Large intestine (tissue), 3 donors: ENCODE measurements at regions not wholly inside any gene's neighbourhood (a gene's known extent, or its start where the extent isn't known, plus 50 kb on each side); places are given as distances from the start of the nearest gene placed in this dataset.

Experiments used
- DNase-seq, 2 donors: peaks; one replicate each; pipeline versions ENCODE4 v3.0.0 to v3.0.0-alpha.2; 2013
- H3K27ac ChIP-seq: one replicate; pipeline ENCODE4 v1.5.1; 2013; ENCODE audit warnings: low read length
- H3K27me3 ChIP-seq: 2 replicates; pipeline ENCODE4 v1.6.1; 2013; ENCODE audit warnings: low read length; ENCODE audit not compliant: control insufficient read depth, insufficient read depth
- H3K36me3 ChIP-seq: 2 replicates; pipeline ENCODE4 v1.6.1; 2013; ENCODE audit warnings: low read length; ENCODE audit not compliant: control insufficient read depth, insufficient read depth
- H3K4me1 ChIP-seq: one replicate; pipeline ENCODE4 v1.6.1; 2013; ENCODE audit warnings: low read length; ENCODE audit not compliant: control insufficient read depth, insufficient read depth
- H3K4me3 ChIP-seq: one replicate; pipeline ENCODE4 v1.5.1; 2013; ENCODE audit warnings: low read length
- H3K9me3 ChIP-seq: one replicate; pipeline ENCODE4 v1.6.1; 2013; ENCODE audit warnings: mild to moderate bottlenecking, low read depth, low read length, moderate library complexity; ENCODE audit not compliant: control insufficient read depth
- WGBS: methylation state at CpG from one replicate; pipeline ENCODE4 v1.1.5; 2013; ENCODE audit warnings: low lambda C conversion rate; ENCODE audit not compliant: insufficient coverage; 5-methylcytosine and 5-hydroxymethylcytosine counted together

DNA sequence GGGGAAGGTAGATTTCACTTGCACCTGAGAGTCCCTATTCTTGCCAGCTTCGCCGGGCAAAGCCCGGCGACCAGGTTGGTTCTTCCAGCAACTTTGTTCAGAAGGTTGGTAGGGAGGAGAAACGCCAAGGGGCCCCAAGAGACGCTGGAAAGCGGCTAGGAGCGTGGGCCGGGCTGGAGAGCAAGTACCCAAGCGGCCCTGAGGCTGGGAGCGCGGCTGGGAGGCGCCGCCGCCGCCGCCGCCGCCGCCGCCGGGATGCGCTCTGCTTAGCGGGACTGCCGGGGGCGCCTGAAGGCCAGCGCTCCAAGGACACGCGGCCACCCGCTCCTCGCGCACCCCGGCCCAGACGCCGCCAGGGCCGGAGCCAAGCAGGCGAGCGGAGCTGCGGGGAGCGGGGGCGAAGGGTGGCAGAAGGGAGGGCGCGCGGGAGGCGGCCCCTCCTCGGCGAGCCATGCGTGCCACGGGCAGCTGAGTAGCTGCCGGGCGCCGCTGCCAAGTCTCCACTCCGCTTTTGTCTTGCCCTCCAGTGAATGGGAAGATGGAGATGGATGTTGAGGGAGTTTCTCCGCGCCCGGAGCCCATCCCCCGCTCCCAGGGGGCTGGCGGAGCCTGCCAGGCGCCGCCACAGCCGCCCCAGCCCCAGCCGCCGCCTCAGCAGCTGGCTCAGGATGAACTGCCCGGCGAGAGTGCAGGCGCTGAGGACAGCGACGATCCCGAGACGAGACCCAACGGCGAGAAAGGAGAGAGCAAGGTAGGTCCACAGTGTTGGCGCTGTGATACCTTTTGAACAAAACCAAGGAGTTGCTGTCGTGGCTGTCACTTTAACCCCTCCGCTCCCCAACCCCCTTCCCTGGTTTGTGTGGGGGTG is 227.4 kb upstream of the AZI2 start:
- peak overlapping the region; percentile 44 for H3K4me3 ChIP-seq
- no peaks in the 10 kb centered on the region for H3K9me3 ChIP-seq
- H3K4me1 ChIP-seq, result no peaks in the 10 kb centered on the region
- peak in 1 of 2 donors; percentile 29 for DNase-seq
- H3K27me3 ChIP-seq, result peaks cover 42% of the 10 kb centered on the region
- no peak overlapping the region for H3K27ac ChIP-seq
- H3K36me3 ChIP-seq, result no peaks in the 10 kb centered on the region
- no CpG with 5 or more reads among the region's 75 CpGs for WGBS

GRCh38 chr3:28576614-28577200 is 228.1 kb upstream of the AZI2 start:
- WGBS, result no CpG with 5 or more reads among the region's 8 CpGs

DNA sequence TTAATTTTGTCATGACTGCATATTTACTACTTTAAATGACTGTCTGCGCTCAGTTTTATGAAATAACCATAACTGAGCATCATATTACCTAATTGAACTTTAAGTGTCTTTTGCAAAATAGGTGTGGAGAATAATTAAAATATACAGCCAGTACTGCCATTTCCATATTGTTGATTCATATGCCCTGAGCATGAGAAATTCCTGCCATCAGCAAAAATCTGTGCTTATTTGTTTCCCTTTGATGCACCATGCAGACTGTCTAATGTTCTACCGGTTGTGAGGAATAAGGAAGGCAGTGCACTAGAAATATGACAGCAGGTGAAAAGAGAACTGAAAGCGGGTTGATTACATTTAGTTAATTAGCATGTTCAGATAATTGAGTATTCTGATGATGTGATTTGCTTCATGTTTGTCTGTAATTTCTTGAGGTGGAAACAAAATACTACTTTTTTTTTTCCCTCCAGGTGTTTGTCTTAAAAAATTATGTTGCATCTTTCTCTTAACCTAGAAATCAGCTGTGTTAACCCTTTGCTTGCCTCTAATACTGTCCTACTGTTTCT is 229.4 kb upstream of the AZI2 start:
- Histone ChIP-seq H3K27me3 (peaks cover 41% of the 10 kb centered on the region), H3K4me1 (no peaks in the 10 kb centered on the region), H3K27ac (no peak overlapping the region), H3K9me3 (no peaks in the 10 kb centered on the region), H3K4me3 (no peak overlapping the region), H3K36me3 (no peaks in the 10 kb centered on the region)
- no peak for DNase-seq
- 82% methylated on average over 3 of the region's 3 CpGs for WGBS

More at GRCh38 chr3:28576614-28577200, 228.1 kb upstream of the AZI2 start:
- DNase-seq, result no peak
- Histone ChIP-seq H3K4me3 (peak overlapping the region; percentile 7), H3K27me3 (peaks cover 42% of the 10 kb centered on the region), H3K36me3 (no peaks in the 10 kb centered on the region), H3K27ac (no peak overlapping the region), H3K4me1 (no peaks in the 10 kb centered on the region), H3K9me3 (no peaks in the 10 kb centered on the region)

GRCh38 chr3:28586325-28586724 is 237.7 kb upstream of the AZI2 start:
- Histone ChIP-seq H3K27me3 (no peaks in the 10 kb centered on the region), H3K4me3 (no peak overlapping the region), H3K36me3 (no peaks in the 10 kb centered on the region), H3K27ac (no peak overlapping the region), H3K9me3 (no peaks in the 10 kb centered on the region), H3K4me1 (no peaks in the 10 kb centered on the region)
- DNase-seq, result no peak

DNA sequence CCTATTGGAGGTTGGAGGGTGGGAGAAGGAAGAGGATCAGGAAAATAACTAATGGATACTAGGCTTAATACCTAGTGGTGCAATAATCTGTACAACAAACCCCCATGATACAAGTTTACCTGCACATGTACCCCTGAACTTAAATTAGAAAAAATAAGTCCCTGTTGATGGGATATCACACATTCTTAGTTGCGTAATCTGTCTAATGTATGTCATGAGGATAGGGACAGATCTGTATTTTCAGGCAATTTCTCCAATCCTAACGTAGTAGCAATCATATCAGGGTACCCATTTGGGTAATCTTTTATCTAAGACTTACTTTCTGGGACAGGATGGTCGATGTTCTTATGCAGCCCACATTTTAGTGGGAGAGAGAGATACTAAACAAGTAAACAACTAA is 239.1 kb upstream of the AZI2 start:
- 100% methylated on average over 2 of the region's 3 CpGs for WGBS
- no peak overlapping the region for H3K4me3 ChIP-seq
- no peaks in the 10 kb centered on the region for H3K9me3 ChIP-seq

DNA sequence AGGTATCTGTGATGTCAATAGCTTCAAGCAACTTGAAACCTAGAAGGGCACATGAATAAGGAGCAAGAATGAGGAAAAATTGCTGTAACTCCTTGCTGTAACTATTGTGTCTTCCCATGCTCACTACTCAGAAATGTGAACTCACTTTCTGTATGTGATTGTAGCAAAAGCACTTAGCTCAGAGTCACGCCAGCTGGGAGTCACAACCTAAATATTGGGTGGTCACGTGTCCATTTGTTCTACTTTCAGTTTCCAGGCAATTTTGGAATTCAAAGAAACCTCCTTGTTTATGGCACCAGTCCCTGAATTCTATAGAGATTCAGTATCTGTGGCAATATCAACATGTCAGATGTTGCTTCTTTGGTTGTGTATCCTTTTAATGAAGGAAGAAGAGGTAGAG is 241.6 kb upstream of the AZI2 start:
- DNase-seq, result peak in 1 of 2 donors; percentile 19
- WGBS, result no CpG with 5 or more reads among the region's 2 CpGs
- Histone ChIP-seq H3K9me3 (no peaks in the 10 kb centered on the region), H3K27ac (no peak overlapping the region), H3K4me3 (no peak overlapping the region), H3K4me1 (no peaks in the 10 kb centered on the region), H3K36me3 (no peaks in the 10 kb centered on the region), H3K27me3 (no peaks in the 10 kb centered on the region)

More for the DNA sequence above, 239.1 kb upstream of the AZI2 start:
- H3K4me1 ChIP-seq, result no peaks in the 10 kb centered on the region
- H3K27ac ChIP-seq, result no peak overlapping the region
- no peaks in the 10 kb centered on the region for H3K36me3 ChIP-seq
- no peak for DNase-seq
- H3K27me3 ChIP-seq, result no peaks in the 10 kb centered on the region

DNA sequence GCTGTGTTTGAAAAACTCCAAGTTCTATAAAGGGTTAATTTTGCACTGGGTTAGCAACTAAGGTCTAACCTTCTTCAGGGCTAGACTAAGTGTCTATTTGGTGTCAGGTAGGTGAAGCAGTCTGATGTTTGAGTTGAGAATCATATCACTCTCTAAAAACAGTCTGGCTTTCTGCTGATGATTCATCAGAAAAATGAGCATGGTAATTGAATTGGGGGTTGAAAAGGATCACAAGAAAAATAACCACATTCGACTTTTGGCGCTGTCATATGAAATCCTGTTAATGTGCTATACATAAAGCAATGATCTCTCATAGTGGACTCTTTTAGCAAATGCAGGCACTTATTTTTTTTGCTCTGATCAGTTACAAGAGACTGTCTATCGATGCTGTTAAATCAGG is 242.2 kb upstream of the AZI2 start:
- Histone ChIP-seq H3K36me3 (no peaks in the 10 kb centered on the region), H3K4me1 (no peaks in the 10 kb centered on the region), H3K4me3 (no peak overlapping the region), H3K9me3 (no peaks in the 10 kb centered on the region), H3K27me3 (no peaks in the 10 kb centered on the region), H3K27ac (no peak overlapping the region)
- DNase-seq, result no peak
- WGBS, result 100% methylated on average over 2 of the region's 3 CpGs

DNA sequence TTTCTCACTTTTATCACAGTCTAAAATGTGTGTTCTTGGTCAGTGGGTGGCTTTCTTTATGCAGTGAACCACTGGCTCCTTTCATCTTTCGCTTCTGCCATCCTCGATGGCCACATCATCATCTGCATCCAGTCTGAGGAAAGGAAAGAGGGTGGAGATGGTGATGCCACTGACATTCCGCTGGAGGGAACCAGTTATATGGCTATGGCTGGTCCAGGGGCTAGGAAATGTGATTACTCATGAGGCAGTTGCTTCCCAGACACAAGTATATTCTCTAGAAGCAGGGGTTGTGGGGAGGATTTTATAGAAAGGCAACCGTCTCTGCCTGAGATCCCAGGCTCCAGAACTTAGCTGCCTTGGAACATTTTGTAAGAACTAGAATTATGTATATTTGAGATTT is 246.7 kb upstream of the AZI2 start:
- H3K36me3 ChIP-seq, result no peaks in the 10 kb centered on the region
- no peaks in the 10 kb centered on the region for H3K27me3 ChIP-seq
- no CpG with 5 or more reads among the region's 4 CpGs for WGBS
- no peak overlapping the region for H3K27ac ChIP-seq
- DNase-seq, result no peak
- H3K4me1 ChIP-seq, result no peaks in the 10 kb centered on the region
- no peak overlapping the region for H3K4me3 ChIP-seq
- no peaks in the 10 kb centered on the region for H3K9me3 ChIP-seq

GRCh38 chr3:28597452-28597851 is 248.8 kb upstream of the AZI2 start:
- Histone ChIP-seq H3K27me3 (no peaks in the 10 kb centered on the region), H3K4me3 (no peak overlapping the region), H3K4me1 (no peaks in the 10 kb centered on the region), H3K27ac (no peak overlapping the region), H3K36me3 (no peaks in the 10 kb centered on the region), H3K9me3 (no peaks in the 10 kb centered on the region)
- no CpG with 5 or more reads among the region's 6 CpGs for WGBS
- DNase-seq, result no peak

DNA sequence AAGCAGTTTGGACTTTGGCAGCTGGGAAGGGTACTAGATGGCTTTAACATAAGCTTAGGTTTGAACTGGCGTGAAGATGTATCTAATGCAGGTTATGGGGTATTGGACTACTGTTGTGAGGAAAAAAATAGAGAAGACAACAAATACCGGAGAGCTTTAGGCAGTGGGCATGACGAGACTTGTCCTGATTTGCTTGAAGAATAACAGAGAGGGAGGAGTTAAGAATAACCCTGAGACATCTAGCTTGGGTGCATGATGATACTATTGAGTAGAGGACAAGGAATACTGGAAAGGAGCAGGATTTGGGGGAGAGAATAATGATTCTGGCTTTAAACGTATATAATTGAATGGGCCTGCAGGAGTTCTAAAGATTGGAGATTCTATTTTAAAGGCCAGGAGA is 249.5 kb upstream of the AZI2 start:
- no peak overlapping the region for H3K4me3 ChIP-seq
- no peaks in the 10 kb centered on the region for H3K36me3 ChIP-seq
- no peak for DNase-seq
- WGBS, result 96% methylated on average over 3 of the region's 4 CpGs
- no peaks in the 10 kb centered on the region for H3K4me1 ChIP-seq
- no peaks in the 10 kb centered on the region for H3K27me3 ChIP-seq
- no peak overlapping the region for H3K27ac ChIP-seq
- H3K9me3 ChIP-seq, result no peaks in the 10 kb centered on the region
